C4-2B (cell line): ENCODE measurements at regions not wholly inside any gene's neighbourhood (a gene's known extent, or its start where the extent isn't known, plus 50 kb on each side); places are given as distances from the start of the nearest gene placed in this dataset.

Experiments used
- ZFX ChIP-seq: fragments of 450-650 bp; IDR thresholded peaks from 2 replicates; pipeline ENCODE4 v1.6.1; 2017
- TF ChIP-seq, protein P1 (sequence below): fragments of 450-650 bp; conservative IDR thresholded peaks from 2 replicates; pipeline ENCODE4 v1.5.1; 2017; ENCODE audit warnings: mild to moderate bottlenecking

DNA sequence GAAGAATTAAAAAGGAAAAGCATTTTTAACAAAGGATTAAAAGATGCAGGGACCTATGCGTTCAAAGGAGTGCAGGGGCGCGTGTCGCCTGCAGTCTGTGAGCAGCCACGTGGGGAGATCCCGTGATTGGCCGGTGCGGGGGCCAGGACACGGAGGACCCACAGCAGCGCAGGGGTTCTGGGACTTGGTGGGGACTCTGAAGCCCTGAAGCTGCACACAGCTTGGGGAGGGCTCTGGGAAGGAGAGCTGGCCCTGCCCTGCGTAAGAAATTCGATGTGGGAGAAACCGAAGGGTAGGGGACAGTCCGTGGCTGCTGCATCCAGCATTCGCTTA lies 268.1 kb downstream of the KLF6 start:
- TF ChIP-seq, protein P1, sequence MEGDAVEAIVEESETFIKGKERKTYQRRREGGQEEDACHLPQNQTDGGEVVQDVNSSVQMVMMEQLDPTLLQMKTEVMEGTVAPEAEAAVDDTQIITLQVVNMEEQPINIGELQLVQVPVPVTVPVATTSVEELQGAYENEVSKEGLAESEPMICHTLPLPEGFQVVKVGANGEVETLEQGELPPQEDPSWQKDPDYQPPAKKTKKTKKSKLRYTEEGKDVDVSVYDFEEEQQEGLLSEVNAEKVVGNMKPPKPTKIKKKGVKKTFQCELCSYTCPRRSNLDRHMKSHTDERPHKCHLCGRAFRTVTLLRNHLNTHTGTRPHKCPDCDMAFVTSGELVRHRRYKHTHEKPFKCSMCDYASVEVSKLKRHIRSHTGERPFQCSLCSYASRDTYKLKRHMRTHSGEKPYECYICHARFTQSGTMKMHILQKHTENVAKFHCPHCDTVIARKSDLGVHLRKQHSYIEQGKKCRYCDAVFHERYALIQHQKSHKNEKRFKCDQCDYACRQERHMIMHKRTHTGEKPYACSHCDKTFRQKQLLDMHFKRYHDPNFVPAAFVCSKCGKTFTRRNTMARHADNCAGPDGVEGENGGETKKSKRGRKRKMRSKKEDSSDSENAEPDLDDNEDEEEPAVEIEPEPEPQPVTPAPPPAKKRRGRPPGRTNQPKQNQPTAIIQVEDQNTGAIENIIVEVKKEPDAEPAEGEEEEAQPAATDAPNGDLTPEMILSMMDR, result no peak
- TF ChIP-seq ZFX, result no peak
